H4 (cell line): ENCODE measurements at regions not wholly inside any gene's neighbourhood (a gene's known extent, or its start where the extent isn't known, plus 50 kb on each side); places are given as distances from the start of the nearest gene placed in this dataset.

Experiments used
- DNase-seq: peaks from one replicate; pipeline ENCODE4 v3.0.0-alpha.2; 2015; ENCODE audit warnings: low spot score

DNA sequence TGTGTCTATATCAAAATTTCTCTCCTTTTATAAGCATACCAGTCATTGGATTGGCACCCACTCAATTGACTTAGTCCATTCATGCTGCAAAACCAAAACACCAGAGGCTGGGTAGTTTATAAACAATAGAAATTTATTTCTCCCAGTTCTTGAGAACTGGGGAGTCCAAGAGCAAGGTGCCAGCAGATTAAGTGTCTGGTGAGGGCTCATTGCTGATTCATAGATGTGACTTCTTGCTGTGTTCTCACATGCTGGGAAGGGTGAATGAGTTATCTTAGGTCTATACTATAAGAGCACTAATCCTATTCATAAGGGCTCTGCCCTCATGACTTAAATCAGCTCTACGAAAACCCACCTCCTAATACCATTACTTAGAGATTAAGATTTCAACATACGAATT lies 501.4 kb downstream of the EPM2A start:
- no peak for DNase-seq

DNA sequence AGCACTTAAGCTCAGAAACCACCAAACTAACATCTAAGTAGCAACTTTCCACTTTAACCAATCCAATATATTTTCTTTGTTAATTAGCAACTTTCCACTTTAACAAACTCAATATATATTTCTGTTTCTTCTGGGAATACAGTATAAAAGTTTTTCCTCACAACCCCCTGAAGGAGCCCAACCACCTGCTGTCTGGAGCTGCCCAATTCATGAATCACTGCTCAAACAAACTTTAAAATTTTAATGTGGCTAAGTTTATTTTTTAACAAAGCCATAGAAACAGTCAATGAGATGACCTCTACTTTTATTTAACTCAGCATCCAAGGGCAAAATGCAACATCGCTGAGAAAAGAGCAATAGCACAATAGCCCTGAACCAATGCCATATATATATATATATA lies 500.1 kb downstream of the EPM2A start:
- DNase-seq: no peak

DNA sequence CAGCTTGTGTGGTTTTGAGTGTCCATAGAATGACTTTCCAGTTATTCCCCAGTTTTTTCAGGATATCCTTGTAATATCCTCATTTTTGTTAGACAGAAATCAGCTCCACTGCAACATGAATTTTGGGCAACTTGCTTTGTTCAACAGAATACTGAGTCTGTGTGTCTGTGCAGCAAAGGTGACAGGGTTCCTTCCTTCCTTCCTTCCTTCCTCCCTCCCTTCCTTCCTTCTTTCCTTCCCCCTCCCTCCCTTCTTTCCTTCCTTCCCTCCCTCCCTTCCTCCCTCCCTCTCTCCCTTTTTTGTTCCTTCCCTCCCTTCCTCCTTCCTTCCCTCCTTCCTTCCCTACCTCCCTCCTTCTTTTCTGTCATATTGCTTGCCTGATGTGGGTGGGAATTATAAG lies 496.5 kb downstream of the EPM2A start:
- DNase-seq: no peak

DNA sequence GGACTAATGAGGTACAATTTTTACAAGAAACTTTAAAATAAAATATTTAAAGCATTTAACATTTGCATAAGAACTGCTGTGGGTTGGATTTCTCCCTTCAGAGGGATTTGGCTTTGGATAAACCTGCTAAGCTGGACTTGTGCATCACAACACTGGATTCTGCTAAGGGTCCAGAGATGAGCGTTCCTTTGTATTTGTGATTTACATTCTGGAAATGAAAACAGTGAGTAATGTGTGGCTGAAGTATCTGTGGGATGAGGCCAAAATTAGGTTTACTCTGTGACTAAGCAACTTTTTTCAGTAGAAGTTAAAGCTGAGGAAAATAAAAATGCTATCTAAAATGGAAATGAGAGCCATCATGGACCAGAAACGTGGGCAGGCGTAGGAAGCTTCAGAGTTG lies 494.3 kb downstream of the EPM2A start:
- peak; percentile 7 for DNase-seq

DNA sequence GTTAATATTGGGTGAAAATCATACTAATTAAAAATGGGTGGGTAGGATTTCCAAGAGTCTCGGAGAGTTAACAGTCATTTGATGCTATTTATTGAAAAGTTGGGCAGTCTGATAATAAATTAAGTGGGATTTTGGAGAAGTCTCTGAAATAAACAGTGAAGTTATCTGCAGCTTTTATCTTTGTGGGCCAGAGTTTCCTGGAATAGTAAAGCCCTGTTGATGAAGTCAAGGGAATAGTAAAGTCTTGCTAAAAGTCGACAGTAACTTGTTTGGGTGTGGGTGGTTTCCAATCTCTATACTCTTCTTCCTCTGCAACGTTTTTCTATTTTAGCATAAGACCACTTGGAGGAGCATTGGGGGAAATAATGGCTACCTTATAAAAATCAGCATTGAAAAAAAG lies 493.6 kb downstream of the EPM2A start:
- DNase-seq: no peak

DNA sequence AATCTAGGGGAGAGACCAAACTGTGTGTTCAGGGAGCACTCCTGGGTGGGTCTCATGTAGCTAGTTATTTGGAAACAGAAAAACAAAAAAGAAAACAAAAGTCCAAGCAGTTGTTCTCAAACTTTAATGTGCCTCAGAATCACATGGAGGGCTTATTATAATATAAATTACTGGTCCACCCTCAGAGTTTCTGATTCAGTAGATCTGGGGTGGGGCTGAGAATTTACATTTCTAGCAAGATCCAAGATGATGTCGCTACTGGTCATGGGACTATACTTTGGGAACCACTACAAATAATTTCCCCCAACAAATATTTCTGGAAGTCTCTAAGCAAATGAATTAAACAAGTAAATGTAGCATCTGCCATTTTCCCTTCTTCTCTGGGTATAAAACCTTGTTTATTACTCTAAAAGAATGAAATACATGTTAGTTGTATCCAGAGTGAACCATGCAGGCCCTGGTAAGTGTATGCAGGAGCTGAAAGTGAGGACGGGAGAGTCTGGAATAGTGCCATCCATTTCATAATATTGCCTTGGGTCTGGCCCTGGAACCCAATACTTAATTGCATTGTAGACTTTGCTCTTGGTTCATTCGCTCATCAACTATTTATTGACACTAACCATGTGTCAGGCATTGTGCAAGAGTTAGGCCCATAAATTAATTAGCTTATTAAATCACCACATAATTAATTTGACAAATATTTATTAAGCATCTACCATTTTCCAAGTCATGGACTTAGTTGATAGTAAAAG lies 490.8 kb downstream of the EPM2A start:
- no peak for DNase-seq

DNA sequence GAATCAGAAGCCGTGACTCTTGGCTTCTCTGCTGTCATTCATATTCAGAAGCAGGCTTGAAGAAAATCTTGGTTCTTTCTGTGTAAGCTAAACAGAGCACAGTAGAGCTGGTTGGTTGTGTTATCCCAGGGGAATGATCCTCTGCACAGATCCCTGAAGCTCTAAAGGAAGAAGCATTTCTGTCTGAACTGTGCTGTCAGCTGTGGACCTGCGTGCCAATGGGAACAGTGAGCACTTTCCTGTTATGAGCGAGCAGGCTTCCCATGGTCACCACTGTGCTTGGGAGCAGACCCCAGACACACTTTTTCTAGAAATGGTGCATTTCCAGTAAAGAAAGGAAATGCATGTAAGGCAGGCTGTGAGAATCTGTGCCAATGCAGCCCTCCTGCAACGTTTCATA lies 490.2 kb downstream of the EPM2A start:
- DNase-seq: no peak

DNA sequence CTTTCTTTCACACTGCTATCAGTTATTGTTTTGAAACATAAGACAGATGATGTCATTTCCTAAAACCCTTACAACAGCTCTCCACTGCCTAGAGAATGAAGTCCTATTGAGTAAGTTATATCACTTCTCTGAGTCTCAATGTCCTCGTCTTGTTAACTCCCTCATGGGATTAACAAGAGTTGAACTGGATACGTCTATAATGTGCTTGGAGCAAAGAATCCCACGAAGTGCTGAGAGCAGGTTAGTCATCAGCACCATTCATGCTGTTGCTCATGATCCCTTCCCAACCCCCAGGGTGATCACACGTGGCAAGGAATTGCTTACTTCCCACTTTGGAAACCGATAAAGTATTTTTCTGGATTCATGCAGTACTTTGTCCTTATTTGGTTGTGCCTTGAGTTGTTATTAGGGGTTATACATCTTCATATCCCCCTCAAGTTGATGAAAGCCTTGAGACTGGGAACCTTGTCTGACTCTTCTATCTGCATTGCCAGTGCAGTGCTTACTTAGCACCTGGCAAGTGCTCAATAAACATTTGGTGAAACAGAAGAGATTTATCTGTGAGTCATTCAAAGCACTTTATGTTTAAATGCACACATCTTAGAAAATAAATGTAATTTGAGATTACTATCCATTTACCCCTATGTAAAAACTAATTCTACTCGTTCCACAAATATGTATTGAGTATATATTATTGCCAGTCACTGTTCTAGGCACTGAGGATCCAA lies 487.5 kb downstream of the EPM2A start:
- DNase-seq: peak; percentile 73

DNA sequence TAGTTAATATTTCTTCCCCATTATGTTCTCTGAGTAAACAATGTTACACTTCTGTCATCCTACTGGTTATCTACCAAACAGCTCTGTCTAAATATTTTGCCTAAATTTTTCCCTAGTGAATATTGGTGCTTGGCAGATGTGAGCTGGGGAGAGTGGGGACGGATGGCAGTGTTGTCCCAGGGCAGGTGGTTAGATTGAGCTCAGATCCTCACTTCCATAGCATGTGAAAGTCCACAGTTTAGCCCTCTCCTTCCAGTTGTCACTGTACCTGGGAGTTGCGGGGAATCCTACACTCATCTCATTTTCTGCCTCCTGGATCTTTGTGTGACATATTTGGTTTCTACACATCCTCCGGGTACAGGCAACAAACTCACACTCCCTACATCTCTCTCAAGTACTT lies 484.9 kb downstream of the EPM2A start:
- no peak for DNase-seq

DNA sequence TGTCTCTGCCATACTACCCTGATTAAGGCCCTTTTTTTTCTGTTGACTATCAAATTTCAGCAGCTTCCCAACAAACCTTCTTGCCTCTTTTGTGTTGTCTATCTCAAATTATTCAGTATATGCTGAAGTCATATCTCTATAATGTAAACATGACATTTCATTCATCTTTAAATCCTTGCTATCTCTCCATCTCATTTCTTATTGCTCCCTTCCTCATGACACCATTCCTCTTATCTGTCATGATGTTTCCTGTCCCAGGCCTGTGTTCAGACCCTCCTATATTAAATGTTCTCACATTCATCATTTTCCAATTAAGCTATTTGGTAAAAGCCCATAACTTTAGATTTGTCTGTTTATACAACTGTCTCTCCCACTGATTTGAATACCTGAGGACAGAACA lies 482.6 kb downstream of the EPM2A start:
- DNase-seq: no peak

DNA sequence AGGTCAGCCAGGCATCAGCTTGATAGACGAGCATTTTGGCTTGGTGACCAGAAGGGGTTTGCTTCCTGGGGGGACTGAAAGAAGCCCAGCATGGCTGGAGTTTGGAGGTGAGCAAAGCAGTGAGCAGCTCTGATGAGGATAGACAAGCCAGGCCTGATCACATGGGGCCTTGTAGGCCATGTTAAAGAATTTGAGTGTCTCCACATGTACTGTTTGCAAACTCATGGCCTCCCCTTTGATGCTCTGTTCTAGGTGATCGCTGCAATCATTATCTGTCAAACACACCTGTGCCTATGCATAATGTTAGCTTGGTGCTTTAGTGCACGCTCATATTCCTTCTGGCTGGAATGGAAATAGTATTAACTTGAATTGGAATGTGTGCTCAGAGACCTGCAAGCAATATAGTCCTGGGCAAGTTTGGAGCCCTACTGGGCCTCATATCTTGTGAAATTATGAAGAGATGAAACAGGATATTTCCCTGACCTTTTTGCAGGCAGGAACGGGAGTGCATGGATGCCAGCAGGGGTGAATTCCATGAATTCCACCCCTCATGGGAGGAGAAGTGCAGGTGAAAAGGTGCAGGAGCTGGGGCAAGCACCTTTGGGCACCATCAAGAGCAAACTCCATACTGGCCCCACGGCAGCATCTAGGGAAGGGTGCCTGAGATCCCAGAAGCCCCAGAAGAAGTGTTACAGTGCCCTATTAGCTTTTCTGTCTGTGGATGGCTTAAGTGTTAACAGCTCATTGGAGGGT lies 480.5 kb downstream of the EPM2A start:
- no peak for DNase-seq

DNA sequence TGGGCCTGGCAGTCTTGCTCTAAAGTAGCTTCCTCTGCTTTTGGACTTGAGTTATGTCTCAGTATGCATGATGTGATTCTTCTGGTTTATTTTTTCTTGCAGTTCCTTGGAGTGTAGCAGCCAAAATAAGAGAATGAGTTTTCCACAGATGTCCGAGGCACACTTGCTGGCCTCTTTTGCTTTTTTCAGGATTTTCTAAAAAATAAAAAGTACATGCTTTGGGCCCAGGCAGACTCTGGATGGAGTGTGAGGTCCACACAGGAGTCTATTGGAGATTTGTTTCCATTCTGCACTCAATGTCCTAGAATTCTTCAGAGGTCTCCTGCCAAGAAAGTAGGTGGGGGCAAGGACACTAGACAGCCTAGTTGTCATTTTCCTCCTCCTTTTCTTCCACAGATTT lies 477.6 kb downstream of the EPM2A start:
- no peak for DNase-seq

DNA sequence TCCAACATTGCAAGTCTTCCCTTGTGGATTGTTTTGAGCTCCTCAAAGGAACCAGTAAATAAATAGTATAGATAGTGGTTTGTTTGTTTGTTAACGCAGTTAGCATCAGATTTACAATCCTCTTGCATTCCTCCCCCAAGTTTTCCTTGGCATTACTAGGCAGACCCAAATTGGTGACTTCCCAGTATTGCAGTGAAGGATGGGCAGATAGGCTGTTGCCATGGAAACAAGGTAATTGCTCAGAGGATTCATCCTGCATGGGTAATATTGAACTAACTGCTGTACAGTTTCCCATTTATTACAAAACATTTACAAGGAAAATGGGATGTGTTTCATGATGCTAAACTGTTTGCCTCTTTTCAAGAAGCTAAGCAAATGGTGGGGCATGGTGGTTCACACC lies 477.2 kb downstream of the EPM2A start:
- no peak for DNase-seq

DNA sequence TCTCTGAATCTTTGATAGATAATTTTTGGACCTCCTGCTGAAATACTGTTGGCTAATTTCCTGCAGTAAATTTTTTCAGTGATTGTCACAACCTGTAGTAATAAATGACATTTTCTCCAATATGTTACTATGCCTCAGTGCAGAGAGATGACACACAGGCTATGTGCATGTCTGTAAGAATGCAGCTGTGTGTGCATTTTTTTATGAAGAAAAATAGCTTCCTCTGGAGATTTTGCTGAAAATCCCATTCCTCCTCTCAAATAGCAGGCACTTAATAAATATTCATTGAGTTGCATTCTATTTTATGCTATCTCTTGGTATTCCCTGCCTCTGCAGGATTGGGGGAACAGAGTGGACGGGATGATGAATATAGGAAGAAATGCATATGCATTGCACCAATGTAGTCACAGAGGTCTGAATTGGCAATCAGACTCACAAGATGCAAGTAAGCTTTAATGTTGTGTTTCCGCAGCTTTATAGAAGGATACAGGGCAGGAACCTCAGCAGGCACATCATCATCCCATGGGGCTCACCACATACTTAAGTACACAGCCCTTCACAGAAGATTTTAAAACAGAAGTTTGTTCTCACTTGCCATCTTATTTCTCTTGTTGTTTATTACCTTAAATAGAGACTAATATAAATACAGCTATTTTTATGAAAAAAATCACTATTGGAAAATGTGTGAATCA lies 474.7 kb downstream of the EPM2A start:
- no peak for DNase-seq

DNA sequence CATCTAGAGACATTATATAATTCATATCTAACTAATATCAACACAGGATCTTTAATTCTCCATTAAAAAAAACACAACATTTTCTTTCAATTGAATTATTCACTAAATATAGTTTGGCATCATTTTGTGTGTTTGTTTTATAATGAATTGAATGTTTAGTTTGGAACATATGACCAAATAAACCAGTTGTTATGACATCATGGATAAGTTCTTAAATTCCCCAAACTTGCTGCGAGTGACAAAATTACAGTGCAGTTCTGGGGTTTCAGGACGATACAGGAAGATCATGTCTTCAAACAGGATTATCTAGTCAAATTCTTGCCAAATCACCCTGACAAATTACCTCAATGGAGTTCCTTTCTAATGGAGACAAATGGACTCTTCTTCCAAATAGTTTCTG lies 473.6 kb downstream of the EPM2A start:
- no peak for DNase-seq

DNA sequence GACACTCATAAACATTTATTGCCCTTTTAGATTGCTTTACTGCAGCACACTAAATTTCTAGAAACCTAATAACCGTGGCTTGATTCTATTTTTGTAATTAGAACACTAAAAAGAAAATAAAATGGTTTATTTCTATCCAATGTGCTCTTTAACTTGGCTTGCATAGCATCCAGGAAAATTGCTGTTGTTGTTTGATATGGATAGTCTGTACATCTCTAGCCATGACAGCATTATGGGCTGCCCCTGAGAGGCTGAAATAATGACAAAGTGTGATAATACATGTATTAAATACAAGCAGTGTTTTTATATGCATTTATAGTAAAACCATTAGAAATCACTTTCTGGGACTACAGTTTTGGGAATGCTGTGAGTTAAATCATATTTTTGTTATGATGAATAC lies 472.5 kb downstream of the EPM2A start:
- no peak for DNase-seq

DNA sequence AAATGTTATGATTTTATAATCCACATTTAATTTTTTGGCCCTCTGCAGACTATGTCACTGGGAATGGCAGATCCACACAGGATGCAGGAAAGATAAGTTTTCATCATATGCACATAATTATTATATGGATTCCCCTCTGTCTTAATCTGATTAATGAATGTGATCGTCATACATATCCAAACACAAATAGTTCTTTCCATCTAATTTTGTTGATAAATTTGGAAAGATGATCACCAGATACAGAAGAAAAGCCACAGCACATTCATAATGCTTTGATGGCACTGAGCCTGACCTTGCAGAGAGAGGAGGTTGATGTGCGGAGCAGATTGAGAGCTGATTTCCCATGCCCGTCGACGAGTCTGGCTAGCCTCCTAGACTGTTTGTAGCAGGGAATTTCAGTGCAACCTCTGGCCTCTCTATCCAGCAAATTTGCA lies 471.5 kb downstream of the EPM2A start:
- no peak for DNase-seq

DNA sequence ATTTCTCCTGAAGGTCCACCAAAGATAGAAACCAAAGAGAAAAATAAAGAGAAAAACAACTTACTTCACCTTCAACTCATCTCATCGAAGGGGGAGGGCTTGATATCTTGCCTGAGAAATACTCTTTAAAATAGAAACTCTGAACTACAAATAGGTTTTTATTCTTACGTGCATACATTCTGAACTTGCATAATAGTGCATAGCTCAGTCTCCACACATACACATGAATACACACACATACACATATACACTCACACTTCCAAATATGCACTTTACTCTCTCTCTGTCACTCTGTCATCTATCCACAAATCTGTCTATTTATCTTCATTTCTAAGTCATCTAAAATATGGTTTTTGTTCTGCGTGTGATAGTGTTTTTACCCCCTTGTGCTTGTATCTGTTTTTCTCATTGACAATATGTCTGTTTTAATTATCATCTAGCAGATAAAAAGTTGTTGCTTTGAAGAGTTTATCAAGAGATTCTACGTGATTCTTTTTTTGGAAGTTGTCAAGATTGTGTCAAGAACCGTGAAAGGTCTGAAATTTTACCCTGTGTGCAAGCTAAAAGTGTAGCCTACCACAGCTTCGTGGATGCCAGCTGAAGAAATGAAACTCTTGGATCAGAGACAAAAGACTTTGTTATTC lies 468.8 kb downstream of the EPM2A start:
- no peak for DNase-seq

DNA sequence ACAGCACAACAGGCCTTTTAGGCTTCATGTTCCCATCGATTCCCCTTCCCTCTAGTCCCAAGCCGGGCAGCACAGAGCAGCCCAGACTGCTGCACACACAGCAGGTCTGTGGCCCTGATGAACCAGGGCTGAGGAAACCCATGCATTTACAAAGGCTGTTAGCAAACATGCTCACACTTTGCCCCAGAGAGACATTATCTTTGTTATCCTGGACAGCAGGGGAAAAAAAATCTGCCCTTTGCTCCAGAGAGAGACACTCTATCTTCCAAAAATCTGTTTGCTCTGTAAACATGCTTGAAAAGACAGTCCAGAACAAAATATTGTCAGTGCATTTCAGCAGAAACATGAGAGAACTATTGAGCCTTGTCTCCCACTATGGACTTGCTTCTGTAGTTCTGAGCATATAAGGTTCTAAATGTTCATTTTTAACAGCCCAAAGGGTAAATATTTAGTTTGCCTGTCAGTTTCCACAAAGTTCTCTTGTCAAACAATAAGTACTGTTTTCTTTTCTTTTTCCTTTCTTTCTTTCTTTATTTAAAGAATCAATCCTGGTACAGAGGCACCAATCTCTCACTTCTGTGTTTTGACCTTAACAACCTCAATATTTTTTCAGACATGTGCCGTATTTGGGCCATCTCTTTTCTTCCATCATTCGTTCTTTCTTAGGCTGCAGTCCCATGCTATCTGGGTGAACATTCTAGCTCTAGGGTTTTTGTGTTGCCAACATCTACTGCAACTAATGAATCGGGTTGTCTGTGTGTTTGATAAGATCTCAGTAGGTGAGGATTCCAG lies 468.0 kb downstream of the EPM2A start:
- no peak for DNase-seq

DNA sequence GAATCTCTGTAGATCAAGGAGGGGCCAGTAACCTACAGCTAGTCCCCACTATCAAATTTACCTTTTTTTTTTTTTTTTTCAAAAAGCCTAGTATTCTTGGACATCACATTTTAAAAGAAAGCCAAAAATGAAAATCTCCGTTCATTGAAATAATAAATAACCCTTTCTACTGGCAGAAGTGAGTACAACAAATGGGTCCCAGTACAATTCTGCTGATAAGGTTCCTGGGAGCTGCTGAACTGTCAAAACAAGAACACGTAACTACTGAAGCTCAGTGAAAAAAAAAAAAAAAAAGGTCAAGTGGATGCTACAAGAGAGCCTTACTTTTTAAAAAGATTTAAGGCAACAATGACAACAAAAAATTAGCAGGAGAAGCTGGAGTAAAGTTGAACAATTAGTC lies 464.9 kb downstream of the EPM2A start:
- DNase-seq: no peak

DNA sequence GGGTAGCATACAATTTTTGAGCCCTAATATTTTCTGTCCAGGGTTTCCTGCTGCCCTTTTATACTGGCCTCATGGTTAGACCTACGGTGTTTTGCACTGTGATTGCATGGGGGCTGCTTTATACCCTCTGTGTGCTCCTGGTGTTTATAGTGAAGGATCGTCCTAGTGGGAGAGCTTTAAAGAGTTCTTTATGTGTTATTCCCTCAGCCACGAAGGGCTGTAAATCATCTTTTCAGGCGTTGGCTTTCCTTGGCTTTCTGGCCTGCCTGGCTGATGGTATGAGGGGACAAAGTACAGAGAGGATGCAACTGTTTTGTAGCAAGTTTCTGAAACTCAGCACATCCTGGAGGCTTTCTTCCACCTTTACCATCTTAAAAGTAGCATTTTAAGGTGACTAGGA lies 464.3 kb downstream of the EPM2A start:
- no peak for DNase-seq
